ENCODE measurements at regions not wholly inside any gene's neighbourhood (a gene's known extent, or its start where the extent isn't known, plus 50 kb on each side); places are given as distances from the start of the nearest gene placed in this dataset.

- peak overlapping the region; percentile 53 for H3K27ac Mint-ChIP-seq
- H3K4me1 Mint-ChIP-seq (ENCODE audit: low read depth): peaks cover 19% of the 10 kb centered on the region
Observed at GRCh38 chr4:3371033-3372001, 70.5 kb upstream of the HGFAC start.

GRCh38 chr4:3372264-3372932, 69.4 kb upstream of the HGFAC start:
- Mint-ChIP-seq H3K4me1 (ENCODE audit: low read depth) (peaks cover 17% of the 10 kb centered on the region), H3K27me3 (peaks cover 3% of the 10 kb centered on the region), H3K9me3 (ENCODE audit: low read depth) (no peaks in the 10 kb centered on the region), H3K36me3 (ENCODE audit: insufficient read depth) (peaks cover 4% of the 10 kb centered on the region), H3K27ac (no peak overlapping the region), H3K4me3 (ENCODE audit: low read depth) (no peak overlapping the region)
- no peak for TF ChIP-seq CTCF (IDR thresholded peaks at IDR 0.05; ENCODE audit: unreplicated experiment)
- no peak for DNase-seq (ENCODE audit: low spot score, unreplicated experiment)

More at GRCh38 chr4:3371033-3372001, 70.5 kb upstream of the HGFAC start:
- TF ChIP-seq CTCF (IDR thresholded peaks at IDR 0.05; ENCODE audit: unreplicated experiment): no peak
- Mint-ChIP-seq H3K36me3 (ENCODE audit: insufficient read depth) (peaks cover 4% of the 10 kb centered on the region), H3K4me3 (ENCODE audit: low read depth) (no peak overlapping the region), H3K9me3 (ENCODE audit: low read depth) (no peaks in the 10 kb centered on the region), H3K27me3 (peaks cover 3% of the 10 kb centered on the region)
- DNase-seq (ENCODE audit: low spot score, unreplicated experiment): no peak

GRCh38 chr4:3372933-3373465, 68.8 kb upstream of the HGFAC start:
- no peak for TF ChIP-seq CTCF (IDR thresholded peaks at IDR 0.05; ENCODE audit: unreplicated experiment)
- Mint-ChIP-seq H3K9me3 (ENCODE audit: low read depth) (no peaks in the 10 kb centered on the region), H3K27me3 (peaks cover 3% of the 10 kb centered on the region), H3K27ac (no peak overlapping the region), H3K4me1 (ENCODE audit: low read depth) (peaks cover 17% of the 10 kb centered on the region), H3K36me3 (ENCODE audit: insufficient read depth) (peaks cover 9% of the 10 kb centered on the region), H3K4me3 (ENCODE audit: low read depth) (no peak overlapping the region)
- no peak for DNase-seq (ENCODE audit: low spot score, unreplicated experiment)

- Mint-ChIP-seq H3K36me3 (ENCODE audit: insufficient read depth) (peaks cover 14% of the 10 kb centered on the region), H3K4me3 (ENCODE audit: low read depth) (no peak overlapping the region), H3K27me3 (peaks cover 3% of the 10 kb centered on the region), H3K4me1 (ENCODE audit: low read depth) (peaks cover 17% of the 10 kb centered on the region), H3K9me3 (ENCODE audit: low read depth) (peaks cover under 1% of the 10 kb centered on the region), H3K27ac (no peak overlapping the region)
- no peak for TF ChIP-seq CTCF (IDR thresholded peaks at IDR 0.05; ENCODE audit: unreplicated experiment)
- DNase-seq (ENCODE audit: low spot score, unreplicated experiment): no peak
Observed at GRCh38 chr4:3373468-3373867, 68.3 kb upstream of the HGFAC start.

GRCh38 chr4:3374011-3374645, 67.6 kb upstream of the HGFAC start:
- peaks cover 3% of the 10 kb centered on the region for H3K27me3 Mint-ChIP-seq
- peaks cover 17% of the 10 kb centered on the region for H3K4me1 Mint-ChIP-seq (ENCODE audit: low read depth)
- H3K36me3 Mint-ChIP-seq (ENCODE audit: insufficient read depth): peaks cover 20% of the 10 kb centered on the region
- H3K4me3 Mint-ChIP-seq (ENCODE audit: low read depth): no peak overlapping the region
- peaks cover 7% of the 10 kb centered on the region for H3K9me3 Mint-ChIP-seq (ENCODE audit: low read depth)
- no peak for DNase-seq (ENCODE audit: low spot score, unreplicated experiment)
- peak overlapping the region; percentile 27 for H3K27ac Mint-ChIP-seq
- no peak for TF ChIP-seq CTCF (IDR thresholded peaks at IDR 0.05; ENCODE audit: unreplicated experiment)
